Stimulated activated naive CD8-positive, alpha-beta T cell treated with anti-CD3 and anti-CD28 coated beads, Interleukin-15, amount 100 ng/mL, for 72 hours (primary cell): ENCODE measurements at regions not wholly inside any gene's neighbourhood (a gene's known extent, or its start where the extent isn't known, plus 50 kb on each side); places are given as distances from the start of the nearest gene placed in this dataset.
A peak's percentile ranks its signal among the peaks of the same experiment; 100 is the strongest.

Experiments used
- ATAC-seq: fragments of 150-1000 bp; cut with Tn5 transposase; 2 replicates; pipeline ENCODE4 v1.10.0; 2021; ENCODE audit warnings: mild to moderate bottlenecking, moderate library complexity
- DNase-seq, 2 donors: peaks; one replicate each; pipeline ENCODE4 v3.0.0; 2021 to 2022
- H3K27ac Mint-ChIP-seq, 2 donors: one replicate each; pipeline ENCODE4 v1.8.0; 2022; ENCODE audit warnings: mild to moderate bottlenecking in 2 of 2, mixed read lengths in 2 of 2, moderate library complexity in 2 of 2
- H3K27me3 Mint-ChIP-seq: one replicate; pipeline ENCODE4 v1.8.0; 2022; ENCODE audit warnings: mixed read lengths
- H3K4me1 Mint-ChIP-seq: one replicate; pipeline ENCODE4 v1.8.0; 2022; ENCODE audit warnings: mild to moderate bottlenecking, mixed read lengths
- H3K4me3 Mint-ChIP-seq, 2 donors: one replicate each; pipeline ENCODE4 v1.8.0; 2022; ENCODE audit warnings: mild to moderate bottlenecking in 2 of 2, mixed read lengths in 2 of 2, moderate library complexity in 1 of 2
- H3K9me3 Mint-ChIP-seq, 2 donors: one replicate each; pipeline ENCODE4 v1.8.0; 2022; ENCODE audit warnings: mixed read lengths in 2 of 2

DNA sequence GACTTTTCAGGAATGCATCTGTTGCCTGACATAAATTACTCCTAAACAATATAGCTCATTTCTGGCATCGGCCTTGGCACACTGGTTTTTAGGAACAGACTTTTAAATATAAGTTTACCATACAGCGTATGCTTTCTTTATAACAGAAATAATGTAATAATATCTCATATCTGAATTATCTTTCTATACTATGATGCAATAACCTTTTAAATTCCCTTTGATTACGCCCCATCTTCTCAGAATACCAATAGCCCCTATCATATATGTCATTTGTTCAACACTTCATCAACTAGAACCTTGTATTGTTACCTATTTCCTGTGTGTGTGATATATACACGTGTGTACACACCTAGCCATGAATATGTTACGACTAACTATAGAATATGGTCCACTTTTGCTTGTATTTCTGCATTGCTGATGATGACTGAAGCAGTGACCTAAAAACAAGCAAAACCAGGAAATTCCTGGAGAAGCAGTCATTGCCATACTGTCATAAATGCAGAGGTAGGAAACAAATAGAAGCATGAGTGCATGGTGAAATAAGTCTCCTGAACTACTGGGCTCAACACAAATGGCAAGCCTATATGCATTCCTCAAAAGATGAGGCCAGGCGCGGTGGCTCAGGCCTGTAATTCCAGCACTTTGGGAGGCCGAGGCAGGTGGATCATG is 618.4 kb upstream of the NRP1 start:
- Mint-ChIP-seq H3K27ac (no peak overlapping the region), H3K4me1 (no peaks in the 10 kb centered on the region), H3K27me3 (no peaks in the 10 kb centered on the region), H3K9me3 (peaks cover 9 to 15% of the 10 kb centered on the region in 2 donors), H3K4me3 (no peak overlapping the region)
- no peak for ATAC-seq
- DNase-seq: no peak

DNA sequence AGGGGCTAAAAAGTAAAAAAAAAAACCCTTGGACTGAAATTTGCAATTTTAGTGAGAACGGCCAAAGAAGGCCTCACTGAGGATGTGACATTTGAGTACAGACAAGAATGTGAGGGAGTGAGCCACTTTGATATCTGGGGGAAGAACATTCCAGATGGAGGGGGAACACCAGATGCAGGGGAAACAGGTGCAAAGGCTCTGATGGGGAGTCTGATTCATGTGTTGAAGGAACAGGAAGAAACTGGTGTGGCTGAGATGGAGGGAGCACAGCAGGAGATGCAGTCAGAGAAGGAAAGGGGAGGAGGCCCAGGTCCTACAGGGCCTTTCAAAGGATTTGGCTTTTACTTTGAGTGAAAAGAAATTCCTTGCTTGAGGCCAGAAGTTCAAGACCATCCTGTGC is 615.7 kb upstream of the NRP1 start:
- DNase-seq (no peak), ATAC-seq (no peak)
- H3K9me3 Mint-ChIP-seq: no peaks in the 10 kb centered on the region
- H3K4me1 Mint-ChIP-seq: no peaks in the 10 kb centered on the region
- H3K27me3 Mint-ChIP-seq: no peaks in the 10 kb centered on the region
- peak overlapping the region in 1 of 2 donors; percentile 2 for H3K27ac Mint-ChIP-seq
- H3K4me3 Mint-ChIP-seq: no peak overlapping the region

DNA sequence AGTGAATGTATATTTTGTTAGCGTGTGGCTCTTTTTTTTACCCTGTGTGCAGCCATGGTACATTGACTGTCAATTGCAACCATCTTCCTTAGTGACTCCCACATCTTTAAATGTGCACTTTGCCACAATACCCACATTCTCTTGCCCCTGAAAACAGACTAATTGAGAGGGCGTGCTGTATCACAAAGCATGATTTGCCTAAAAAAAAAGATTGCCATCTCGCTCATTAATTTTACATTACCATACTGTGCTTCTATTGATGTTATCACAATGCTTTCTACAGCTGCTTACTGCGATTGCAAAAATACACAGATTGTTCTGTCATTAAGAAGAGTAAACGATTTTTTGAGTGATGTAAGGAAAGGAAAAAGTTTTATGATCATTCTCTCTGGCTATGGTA is 613.1 kb upstream of the NRP1 start:
- no peaks in the 10 kb centered on the region for H3K9me3 Mint-ChIP-seq
- H3K4me1 Mint-ChIP-seq: no peaks in the 10 kb centered on the region
- H3K27ac Mint-ChIP-seq: no peak overlapping the region
- H3K4me3 Mint-ChIP-seq: no peak overlapping the region
- no peaks in the 10 kb centered on the region for H3K27me3 Mint-ChIP-seq
- ATAC-seq (no peak), DNase-seq (no peak)

DNA sequence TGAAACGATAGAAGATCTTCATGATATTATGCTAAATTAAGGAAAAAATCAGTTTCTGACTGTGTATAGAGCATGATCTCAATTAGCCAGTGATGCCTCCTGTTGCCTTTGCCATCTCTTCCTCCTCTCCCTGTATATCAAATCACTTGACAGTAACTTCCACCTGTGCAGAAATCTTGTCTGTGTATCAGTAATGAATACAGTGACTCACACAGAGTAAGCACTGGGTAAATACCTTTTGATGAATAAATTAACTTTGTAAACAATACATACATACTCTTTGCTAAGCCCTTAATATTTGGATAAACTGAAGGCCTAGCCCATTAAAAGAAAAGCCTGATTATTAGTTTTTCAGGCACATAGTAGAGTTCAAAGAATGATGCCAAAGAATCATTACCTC is 610.6 kb upstream of the NRP1 start:
- no peaks in the 10 kb centered on the region for H3K4me1 Mint-ChIP-seq
- H3K27me3 Mint-ChIP-seq: no peaks in the 10 kb centered on the region
- DNase-seq: no peak
- no peak for ATAC-seq
- H3K4me3 Mint-ChIP-seq: no peak overlapping the region
- H3K27ac Mint-ChIP-seq: no peak overlapping the region
- no peaks in the 10 kb centered on the region for H3K9me3 Mint-ChIP-seq

DNA sequence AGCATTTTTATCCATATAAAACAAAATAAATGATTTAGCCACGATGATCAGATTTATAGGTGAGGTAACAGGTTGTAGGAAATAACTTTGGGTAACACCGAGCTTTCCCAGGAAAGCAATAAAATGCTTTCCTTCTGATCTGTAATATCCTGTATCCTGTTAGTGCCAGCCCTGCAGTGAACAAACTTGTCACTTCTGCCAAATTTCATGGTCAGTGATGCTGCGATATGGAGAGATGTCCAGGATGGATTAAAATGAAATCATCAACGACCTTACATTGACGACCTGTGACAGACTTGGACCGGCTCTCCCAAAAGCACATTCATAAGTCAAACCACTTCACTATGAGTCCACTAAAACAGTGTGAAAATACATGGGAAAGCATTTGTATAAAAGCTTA is 608.0 kb upstream of the NRP1 start:
- Mint-ChIP-seq H3K27me3 (peaks cover 3% of the 10 kb centered on the region), H3K9me3 (no peaks in the 10 kb centered on the region), H3K4me1 (no peaks in the 10 kb centered on the region), H3K27ac (no peak overlapping the region), H3K4me3 (no peak overlapping the region)
- DNase-seq: no peak
- ATAC-seq: no peak

DNA sequence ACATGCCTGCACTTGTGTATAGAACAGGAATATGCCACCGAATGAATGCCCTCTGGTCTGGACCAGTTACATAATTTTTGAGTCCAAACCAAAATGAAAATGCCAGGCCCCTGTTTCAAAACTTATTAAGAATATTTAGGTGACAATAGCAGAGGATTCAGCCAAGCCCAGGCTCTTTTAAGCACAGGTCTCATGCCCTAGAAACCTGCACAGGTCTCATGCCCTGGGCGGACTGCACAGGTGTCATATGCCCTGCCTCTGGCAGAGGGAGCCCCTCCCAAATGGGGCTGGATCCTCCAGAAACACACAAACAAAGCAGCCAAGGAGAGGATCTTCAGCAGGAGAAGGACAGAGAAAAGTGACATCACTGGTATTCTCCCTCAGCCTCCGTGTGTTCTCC is 605.4 kb upstream of the NRP1 start:
- DNase-seq (no peak), ATAC-seq (no peak)
- Mint-ChIP-seq H3K4me1 (no peaks in the 10 kb centered on the region), H3K27ac (peak overlapping the region in 1 of 2 donors; percentile 68), H3K4me3 (no peak overlapping the region), H3K9me3 (no peaks in the 10 kb centered on the region), H3K27me3 (peaks cover 24% of the 10 kb centered on the region)

- Mint-ChIP-seq H3K4me1 (no peaks in the 10 kb centered on the region), H3K4me3 (no peak overlapping the region), H3K9me3 (no peaks in the 10 kb centered on the region), H3K27ac (no peak overlapping the region), H3K27me3 (peaks cover 24% of the 10 kb centered on the region)
- ATAC-seq: no peak
- DNase-seq: no peak
Measured at GRCh38 chr10:33939410-33939809, 604.9 kb upstream of the NRP1 start.

DNA sequence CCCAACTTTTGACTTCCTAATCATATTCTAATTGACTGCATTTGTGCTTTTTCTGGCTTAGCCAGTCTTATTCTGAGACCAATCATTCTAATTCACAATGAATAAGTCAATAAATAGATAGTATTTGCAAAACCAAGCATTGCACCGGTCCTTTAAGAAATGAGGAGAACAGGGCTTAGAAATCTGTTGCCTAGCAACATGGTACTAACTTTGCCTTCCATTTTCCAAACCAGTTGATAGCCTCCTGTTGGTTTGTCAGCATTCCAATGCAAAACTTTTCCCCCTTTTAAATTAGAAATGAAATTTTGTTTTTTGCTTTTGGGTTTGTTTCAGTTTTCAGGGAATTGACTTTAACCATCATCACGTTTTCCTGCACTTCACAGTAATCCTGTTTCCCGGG is 603.5 kb upstream of the NRP1 start:
- no peak overlapping the region for H3K27ac Mint-ChIP-seq
- H3K27me3 Mint-ChIP-seq: peaks cover 24% of the 10 kb centered on the region
- no peak for DNase-seq
- no peak for ATAC-seq
- H3K4me1 Mint-ChIP-seq: no peaks in the 10 kb centered on the region
- no peak overlapping the region for H3K4me3 Mint-ChIP-seq
- H3K9me3 Mint-ChIP-seq: no peaks in the 10 kb centered on the region

DNA sequence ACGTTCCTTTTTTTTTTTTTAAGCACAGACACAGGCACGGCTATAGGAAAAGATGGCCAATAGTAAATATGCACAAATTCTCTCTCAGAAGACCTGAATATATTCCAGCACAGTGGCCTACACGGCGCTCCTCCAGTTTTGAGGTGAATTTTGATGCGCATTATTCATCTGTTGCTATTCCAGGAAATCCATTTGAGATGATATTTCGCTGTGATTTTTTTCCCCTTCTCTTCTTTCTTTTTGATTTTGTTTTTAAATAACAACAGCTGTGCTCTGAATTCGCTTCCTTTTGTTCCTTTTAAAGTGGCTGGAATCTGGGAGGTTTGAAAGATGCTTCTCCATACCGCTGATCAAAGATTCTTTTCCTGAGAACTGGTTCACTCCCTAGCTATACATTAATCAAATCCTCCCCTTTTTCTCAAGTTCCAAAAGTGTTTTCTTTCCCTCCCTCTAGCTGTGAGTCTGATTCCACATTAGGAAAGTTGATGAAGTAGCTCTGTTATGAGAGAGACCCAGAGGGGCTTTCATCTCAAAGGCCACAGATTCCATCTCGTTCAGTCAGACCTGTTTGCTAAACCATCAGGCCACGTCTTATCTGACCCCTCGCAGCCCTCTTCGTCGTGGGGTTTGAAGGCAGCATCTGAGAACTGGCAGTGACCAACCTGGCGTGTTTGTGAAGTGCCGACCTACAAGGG is 602.7 kb upstream of the NRP1 start:
- ATAC-seq: no peak
- H3K4me1 Mint-ChIP-seq: no peaks in the 10 kb centered on the region

GRCh38 chr10:33935350-33935749 is 600.9 kb upstream of the NRP1 start:
- DNase-seq (no peak), ATAC-seq (no peak)
- Mint-ChIP-seq H3K9me3 (no peaks in the 10 kb centered on the region), H3K4me3 (no peak overlapping the region), H3K27ac (no peak overlapping the region), H3K27me3 (peaks cover 33% of the 10 kb centered on the region), H3K4me1 (no peaks in the 10 kb centered on the region)

More for the DNA sequence above, 602.7 kb upstream of the NRP1 start:
- DNase-seq: no peak
- H3K4me3 Mint-ChIP-seq: no peak overlapping the region
- H3K27me3 Mint-ChIP-seq: peaks cover 24% of the 10 kb centered on the region
- H3K27ac Mint-ChIP-seq: no peak overlapping the region
- H3K9me3 Mint-ChIP-seq: no peaks in the 10 kb centered on the region

DNA sequence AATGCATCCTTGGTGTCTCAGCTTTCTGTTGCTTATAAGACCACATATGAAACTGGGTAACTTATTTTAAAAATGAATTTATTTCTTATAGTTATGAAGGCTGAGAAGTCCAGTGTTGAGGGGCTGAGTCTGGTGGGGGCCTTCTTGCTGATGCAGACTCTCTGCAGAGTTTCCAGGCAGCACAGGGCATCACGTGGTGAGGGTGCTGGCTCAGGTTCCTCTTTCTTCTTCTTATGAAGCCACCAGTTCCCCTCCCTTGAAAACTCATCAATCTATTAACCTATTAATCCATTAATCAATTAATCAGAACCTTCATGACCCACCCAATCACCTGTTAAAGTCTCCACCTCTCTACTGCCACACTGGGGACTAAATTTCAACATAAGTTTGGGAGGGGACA is 595.6 kb upstream of the NRP1 start:
- H3K27ac Mint-ChIP-seq: no peak overlapping the region
- no peak overlapping the region for H3K4me3 Mint-ChIP-seq
- DNase-seq (no peak), ATAC-seq (no peak)
- H3K4me1 Mint-ChIP-seq: no peaks in the 10 kb centered on the region
- peaks cover 13% of the 10 kb centered on the region for H3K27me3 Mint-ChIP-seq
- no peaks in the 10 kb centered on the region for H3K9me3 Mint-ChIP-seq

GRCh38 chr10:33927347-33927746 is 592.9 kb upstream of the NRP1 start:
- Mint-ChIP-seq H3K27ac (no peak overlapping the region), H3K9me3 (no peaks in the 10 kb centered on the region)
- DNase-seq: no peak

DNA sequence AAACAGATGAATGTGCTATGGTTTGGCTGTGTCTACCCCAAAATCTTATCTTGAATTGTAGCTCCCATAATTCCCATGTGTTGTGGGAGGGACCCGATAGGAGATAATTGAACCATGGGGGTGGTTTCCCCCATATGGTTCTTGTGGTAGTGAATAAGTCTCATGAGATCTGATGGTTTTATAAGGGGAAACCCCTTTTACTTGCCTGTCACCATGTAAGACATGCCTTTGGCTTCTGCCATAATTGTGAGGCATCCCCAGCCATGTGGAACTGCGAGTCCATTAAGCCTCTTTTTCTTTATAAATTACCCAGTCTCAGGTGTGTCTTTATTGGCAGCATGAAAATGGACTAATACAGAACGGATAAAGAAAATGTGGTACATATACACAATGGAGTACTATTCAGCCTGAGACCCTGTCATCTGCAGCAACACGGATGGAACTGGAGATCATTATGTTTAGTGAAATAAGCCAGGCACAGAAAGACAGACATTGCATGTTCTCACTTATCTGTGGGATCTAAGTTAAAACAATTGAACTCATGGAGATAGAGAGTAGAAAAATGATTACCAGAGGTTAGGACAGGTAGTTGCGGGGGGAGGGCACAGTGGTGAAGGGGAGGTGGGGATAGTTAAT is 587.6 kb upstream of the NRP1 start:
- ATAC-seq: peak; percentile 52
- no peak for DNase-seq
- no peak overlapping the region for H3K27ac Mint-ChIP-seq
- H3K9me3 Mint-ChIP-seq: peaks cover 5 to 7% of the 10 kb centered on the region in 2 donors
- H3K4me1 Mint-ChIP-seq: no peaks in the 10 kb centered on the region
- H3K4me3 Mint-ChIP-seq: no peak overlapping the region
- H3K27me3 Mint-ChIP-seq: peaks cover 7% of the 10 kb centered on the region

More at GRCh38 chr10:33927347-33927746, 592.9 kb upstream of the NRP1 start:
- no peak overlapping the region for H3K4me3 Mint-ChIP-seq
- no peaks in the 10 kb centered on the region for H3K4me1 Mint-ChIP-seq
- H3K27me3 Mint-ChIP-seq: peaks cover 13% of the 10 kb centered on the region
- no peak for ATAC-seq

DNA sequence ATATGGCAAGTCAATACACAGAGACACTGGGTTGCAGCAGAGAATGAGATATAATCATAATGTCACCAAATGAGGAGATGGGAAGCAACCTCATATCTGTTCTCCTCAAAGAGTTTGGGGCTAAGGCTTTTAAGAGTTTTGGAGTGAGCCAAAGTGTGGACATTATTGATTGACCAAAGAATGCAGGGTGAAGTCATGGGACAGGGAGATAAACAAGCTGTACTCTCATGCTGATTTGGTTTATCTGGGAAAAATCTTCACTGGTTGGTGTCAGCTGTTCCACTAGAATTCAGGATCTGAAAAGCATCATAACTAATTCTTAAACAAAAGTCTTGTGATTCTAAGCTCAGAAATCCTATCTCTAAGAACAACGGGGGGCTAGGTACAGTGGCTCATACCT is 585.9 kb upstream of the NRP1 start:
- Mint-ChIP-seq H3K27ac (no peak overlapping the region), H3K4me1 (no peaks in the 10 kb centered on the region), H3K27me3 (peaks cover 7% of the 10 kb centered on the region), H3K4me3 (no peak overlapping the region), H3K9me3 (peaks cover 5 to 7% of the 10 kb centered on the region in 2 donors)
- DNase-seq (no peak), ATAC-seq (no peak)

GRCh38 chr10:33919244-33919643 is 584.8 kb upstream of the NRP1 start:
- Mint-ChIP-seq H3K4me3 (no peak overlapping the region), H3K9me3 (peaks cover 5 to 7% of the 10 kb centered on the region in 2 donors), H3K4me1 (no peaks in the 10 kb centered on the region), H3K27me3 (peaks cover 7% of the 10 kb centered on the region), H3K27ac (no peak overlapping the region)
- ATAC-seq: no peak
- no peak for DNase-seq

- H3K4me1 Mint-ChIP-seq: no peaks in the 10 kb centered on the region
- ATAC-seq: no peak
- no peak for DNase-seq
- H3K27ac Mint-ChIP-seq: no peak overlapping the region
- H3K4me3 Mint-ChIP-seq: no peak overlapping the region
- H3K9me3 Mint-ChIP-seq: peaks cover 5 to 7% of the 10 kb centered on the region in 2 donors
- H3K27me3 Mint-ChIP-seq: peaks cover 7% of the 10 kb centered on the region
Measured at GRCh38 chr10:33917069-33917780, 582.8 kb upstream of the NRP1 start.
